ENCODE measurements at regions not wholly inside any gene's neighbourhood (a gene's known extent, or its start where the extent isn't known, plus 50 kb on each side); places are given as distances from the start of the nearest gene placed in this dataset.

DNA sequence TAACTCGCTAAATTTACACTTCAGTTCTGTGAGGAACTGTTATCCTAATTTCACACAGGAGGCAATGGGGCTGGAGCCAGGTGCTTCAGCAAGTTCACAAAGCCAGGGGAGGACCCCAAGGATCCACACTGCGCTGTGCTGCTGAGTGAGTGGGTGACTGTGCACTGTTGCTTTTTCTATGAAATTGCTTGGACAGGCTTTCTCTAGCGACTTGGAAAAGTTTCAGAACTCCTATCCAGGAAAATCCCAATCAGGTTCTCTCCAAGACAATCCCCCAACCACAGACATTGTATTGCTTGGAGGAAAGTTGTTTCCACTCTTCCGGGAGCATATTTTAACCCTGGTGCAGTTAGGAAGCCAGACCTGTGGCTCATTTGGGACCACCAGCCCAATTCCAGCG is 175.9 kb upstream of the CST7 start:
- TF ChIP-seq, protein P1, sequence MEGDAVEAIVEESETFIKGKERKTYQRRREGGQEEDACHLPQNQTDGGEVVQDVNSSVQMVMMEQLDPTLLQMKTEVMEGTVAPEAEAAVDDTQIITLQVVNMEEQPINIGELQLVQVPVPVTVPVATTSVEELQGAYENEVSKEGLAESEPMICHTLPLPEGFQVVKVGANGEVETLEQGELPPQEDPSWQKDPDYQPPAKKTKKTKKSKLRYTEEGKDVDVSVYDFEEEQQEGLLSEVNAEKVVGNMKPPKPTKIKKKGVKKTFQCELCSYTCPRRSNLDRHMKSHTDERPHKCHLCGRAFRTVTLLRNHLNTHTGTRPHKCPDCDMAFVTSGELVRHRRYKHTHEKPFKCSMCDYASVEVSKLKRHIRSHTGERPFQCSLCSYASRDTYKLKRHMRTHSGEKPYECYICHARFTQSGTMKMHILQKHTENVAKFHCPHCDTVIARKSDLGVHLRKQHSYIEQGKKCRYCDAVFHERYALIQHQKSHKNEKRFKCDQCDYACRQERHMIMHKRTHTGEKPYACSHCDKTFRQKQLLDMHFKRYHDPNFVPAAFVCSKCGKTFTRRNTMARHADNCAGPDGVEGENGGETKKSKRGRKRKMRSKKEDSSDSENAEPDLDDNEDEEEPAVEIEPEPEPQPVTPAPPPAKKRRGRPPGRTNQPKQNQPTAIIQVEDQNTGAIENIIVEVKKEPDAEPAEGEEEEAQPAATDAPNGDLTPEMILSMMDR (IDR thresholded peaks at IDR 0.05; ENCODE audit: insufficient read depth, low read depth, low read length, missing control alignments), result no peak
- H3K4me3 ChIP-seq (ENCODE audit: low read length), result no peak overlapping the region
- no peak for DNase-seq (ENCODE audit: low read depth)

- no peak overlapping the region for H3K4me3 ChIP-seq (ENCODE audit: low read length)
- peak; percentile 90 for DNase-seq (ENCODE audit: low read depth)
- TF ChIP-seq, protein P1 (IDR thresholded peaks at IDR 0.05; ENCODE audit: insufficient read depth, low read depth, low read length, missing control alignments), result no peak
Measured at GRCh38 chr20:24773751-24774201, 175.3 kb upstream of the CST7 start.

DNA sequence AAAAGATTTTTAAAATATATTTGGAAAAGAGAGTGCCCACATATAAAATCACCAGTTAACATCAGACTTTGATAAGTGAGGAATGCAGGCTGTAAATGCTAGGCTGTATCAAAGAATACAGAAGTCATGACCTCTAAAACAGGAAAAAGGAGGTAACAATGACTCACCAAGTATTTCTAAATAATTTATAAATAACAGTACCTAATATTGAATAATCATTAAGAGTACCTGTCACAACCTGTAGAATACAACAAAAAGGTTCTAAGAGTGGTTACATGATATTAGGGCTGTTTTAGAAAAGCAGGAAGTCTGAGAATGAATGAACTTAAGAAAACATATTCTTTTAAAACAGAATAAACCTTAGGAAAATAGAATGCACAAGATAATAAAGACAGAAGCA is 173.1 kb upstream of the CST7 start:
- peak; percentile 61 for DNase-seq (ENCODE audit: low read depth)
- no peak overlapping the region for H3K4me3 ChIP-seq (ENCODE audit: low read length)
- TF ChIP-seq, protein P1 (IDR thresholded peaks at IDR 0.05; ENCODE audit: insufficient read depth, low read depth, low read length, missing control alignments), result no peak

- TF ChIP-seq, protein P1 (IDR thresholded peaks at IDR 0.05; ENCODE audit: insufficient read depth, low read depth, low read length, missing control alignments), result no peak
- no peak overlapping the region for H3K4me3 ChIP-seq (ENCODE audit: low read length)
- no peak for DNase-seq (ENCODE audit: low read depth)
Measured at GRCh38 chr20:24776755-24777271, 172.3 kb upstream of the CST7 start.

GRCh38 chr20:24777746-24778145 is 171.3 kb upstream of the CST7 start:
- DNase-seq (ENCODE audit: low read depth), result no peak
- TF ChIP-seq, protein P1 (IDR thresholded peaks at IDR 0.05; ENCODE audit: insufficient read depth, low read depth, low read length, missing control alignments), result no peak
- H3K4me3 ChIP-seq (ENCODE audit: low read length), result no peak overlapping the region

DNA sequence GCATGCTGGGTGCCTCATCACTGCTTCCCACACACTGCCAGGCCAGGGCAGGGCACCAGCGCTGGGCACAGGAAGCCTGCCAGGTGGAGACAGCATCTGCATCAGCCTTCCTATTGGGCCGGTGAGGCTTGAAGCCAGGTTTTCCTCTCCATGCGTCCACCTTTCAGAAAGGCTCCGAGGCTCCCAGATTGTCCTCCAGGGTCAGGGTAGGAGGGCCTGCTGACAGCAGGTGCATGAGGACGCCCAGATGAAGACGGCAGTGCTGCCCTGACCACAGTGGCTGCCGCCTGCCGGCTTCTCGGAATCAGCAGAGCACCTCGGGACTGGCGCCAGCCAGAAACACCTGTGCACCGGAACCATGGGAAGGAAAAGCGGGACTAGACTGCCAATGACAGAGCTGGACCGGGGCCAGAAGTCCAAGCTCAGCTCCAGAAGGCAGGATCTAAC is 170.5 kb upstream of the CST7 start:
- H3K4me3 ChIP-seq (ENCODE audit: low read length), result no peak overlapping the region
- DNase-seq (ENCODE audit: low read depth), result no peak
- TF ChIP-seq, protein P1 (IDR thresholded peaks at IDR 0.05; ENCODE audit: insufficient read depth, low read depth, low read length, missing control alignments), result no peak

DNA sequence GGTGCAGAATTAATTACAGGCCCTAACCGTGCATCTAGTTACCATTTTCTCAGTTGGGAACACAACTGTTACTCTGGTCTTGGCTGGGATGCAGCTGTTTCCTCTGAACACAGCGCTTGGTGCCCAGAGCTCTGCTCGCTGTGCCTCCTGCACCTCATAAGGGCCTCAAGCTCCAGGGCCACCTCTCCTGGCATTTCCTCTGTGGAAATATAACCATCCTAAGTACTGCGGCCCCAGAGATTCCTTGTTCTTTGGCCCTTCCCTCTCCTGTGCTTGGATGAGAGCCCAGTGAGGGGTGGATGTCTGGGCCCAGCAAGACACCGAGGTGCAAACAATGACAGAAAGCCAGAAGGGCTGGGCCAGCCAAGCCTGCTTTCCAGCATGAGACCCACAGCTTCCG is 169.9 kb upstream of the CST7 start:
- DNase-seq (ENCODE audit: low read depth), result no peak
- TF ChIP-seq, protein P1 (IDR thresholded peaks at IDR 0.05; ENCODE audit: insufficient read depth, low read depth, low read length, missing control alignments), result no peak
- H3K4me3 ChIP-seq (ENCODE audit: low read length), result no peak overlapping the region

All from epithelial cell of esophagus (primary cell).